ENCODE measurements at regions not wholly inside any gene's neighbourhood (a gene's known extent, or its start where the extent isn't known, plus 50 kb on each side); places are given as distances from the start of the nearest gene placed in this dataset.

DNA sequence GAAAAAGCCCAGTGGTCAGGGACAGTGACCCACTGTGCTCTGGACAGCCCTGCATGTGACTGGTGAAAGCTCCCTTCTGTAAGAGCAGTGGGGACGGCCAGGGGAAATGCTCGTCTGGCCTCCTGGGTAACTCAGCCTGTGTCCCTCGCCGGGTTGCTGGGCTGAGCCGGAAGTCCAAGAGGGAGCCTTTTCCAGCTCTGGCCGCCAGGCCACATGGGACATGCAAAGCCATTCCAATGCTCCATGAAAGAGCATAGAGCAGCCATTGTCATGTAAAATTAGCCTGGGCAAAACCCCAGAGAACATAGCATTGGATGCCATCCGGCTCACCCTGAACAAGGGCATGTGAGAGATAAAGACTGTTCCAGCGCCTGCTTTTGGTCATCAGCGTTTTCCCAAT is 64.9 kb upstream of the ADRB1 start:
- no peak overlapping the region for H2AFZ ChIP-seq (ENCODE audit: low read depth, low read length)
- intact Hi-C loops (cut with micrococcal nuclease) (no loop called here), dilution Hi-C loops (cut with MboI; ENCODE audit: extremely low pct_ligation_motif_present, low sequenced_read_pairs) (no loop called here)
- H4K20me1 ChIP-seq (replicated peaks; ENCODE audit: control insufficient read depth, extremely low read depth, insufficient read depth, low read length), result no peaks in the 10 kb centered on the region
- no peak overlapping the region for H3K27ac ChIP-seq (ENCODE audit: insufficient read depth, low read depth, low read length)
- no peak for TF ChIP-seq POLR2A (IDR thresholded peaks at IDR 0.05; ENCODE audit: low read depth, low read length)
- CTCF ChIA-PET, result no interaction called here
- peaks cover 0 to under 1% of the 10 kb centered on the region in 2 experiments for H3K27me3 ChIP-seq (ENCODE audit: control insufficient read depth in 2 of 2, insufficient read depth in 2 of 2, low read length in 2 of 2)
- no peak for FAIRE-seq
- no peak overlapping the region for H3K4me2 ChIP-seq (ENCODE audit: insufficient read depth, low read length)
- POLR2A ChIA-PET, result no interaction called here
- H3K4me1 ChIP-seq (ENCODE audit: control insufficient read depth, extremely low read depth, insufficient read depth, low read length), result no peaks in the 10 kb centered on the region
- no peak overlapping the region for H3K4me3 ChIP-seq (replicated peaks in 1 of 3; ENCODE audit: insufficient read depth in 1 of 3, low read depth in 1 of 3, low read length in 3 of 3)
- H3K9me3 ChIP-seq (replicated peaks; ENCODE audit: control insufficient read depth, insufficient read depth, low read length), result no peaks in the 10 kb centered on the region
- no peaks in the 10 kb centered on the region for H3K36me3 ChIP-seq (ENCODE audit: control insufficient read depth in 2 of 2, extremely low read depth in 1 of 2, insufficient read depth in 2 of 2, low read length in 2 of 2)
- H3K9ac ChIP-seq (replicated peaks; ENCODE audit: extremely low read depth, insufficient read depth, low read length), result no peak overlapping the region
- no peaks in the 10 kb centered on the region for H3K9me1 ChIP-seq (replicated peaks; ENCODE audit: control insufficient read depth, extremely low read depth, insufficient read depth, low read length)
- DNase-seq (ENCODE audit: low read depth, low spot score), result no peak
- H3K79me2 ChIP-seq (ENCODE audit: control insufficient read depth, insufficient read depth, low read length), result no peaks in the 10 kb centered on the region
- BruUV-seq (replicated peaks), result no TSS peak

DNA sequence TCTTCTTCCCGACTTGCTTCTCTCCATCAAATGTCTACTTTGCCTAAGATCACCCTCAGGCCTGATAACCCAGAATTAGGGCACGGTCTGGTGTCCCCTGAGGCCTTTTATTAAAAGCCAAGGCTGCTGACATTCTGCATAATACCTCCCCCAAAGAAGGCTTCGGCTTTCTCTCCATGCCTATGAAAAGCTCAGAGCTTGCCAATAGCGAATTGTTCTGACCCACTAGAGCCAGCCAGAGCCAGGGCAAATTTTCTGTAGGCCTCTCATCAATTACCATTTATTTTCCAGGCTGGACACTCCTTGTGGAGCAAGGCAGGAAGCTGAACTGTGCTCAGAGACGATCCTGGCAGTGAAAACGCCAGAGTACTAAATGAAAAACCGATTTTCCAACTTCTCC is 64.3 kb upstream of the ADRB1 start:
- no TSS peak for BruUV-seq (replicated peaks)
- Histone ChIP-seq H3K9ac (replicated peaks; ENCODE audit: extremely low read depth, insufficient read depth, low read length) (no peak overlapping the region), H3K4me2 (ENCODE audit: insufficient read depth, low read length) (no peak overlapping the region), H4K20me1 (replicated peaks; ENCODE audit: control insufficient read depth, extremely low read depth, insufficient read depth, low read length) (no peaks in the 10 kb centered on the region), H3K27me3 (ENCODE audit: control insufficient read depth in 2 of 2, insufficient read depth in 2 of 2, low read length in 2 of 2) (no peaks in the 10 kb centered on the region), H3K4me1 (ENCODE audit: control insufficient read depth, extremely low read depth, insufficient read depth, low read length) (no peaks in the 10 kb centered on the region), H3K9me1 (replicated peaks; ENCODE audit: control insufficient read depth, extremely low read depth, insufficient read depth, low read length) (no peaks in the 10 kb centered on the region), H3K9me3 (replicated peaks; ENCODE audit: control insufficient read depth, insufficient read depth, low read length) (no peaks in the 10 kb centered on the region), H3K4me3 (replicated peaks in 1 of 3; ENCODE audit: insufficient read depth in 1 of 3, low read depth in 1 of 3, low read length in 3 of 3) (no peak overlapping the region), H3K36me3 (ENCODE audit: control insufficient read depth in 2 of 2, extremely low read depth in 1 of 2, insufficient read depth in 2 of 2, low read length in 2 of 2) (no peaks in the 10 kb centered on the region), H2AFZ (ENCODE audit: low read depth, low read length) (no peak overlapping the region), H3K79me2 (ENCODE audit: control insufficient read depth, insufficient read depth, low read length) (no peaks in the 10 kb centered on the region), H3K27ac (ENCODE audit: insufficient read depth, low read depth, low read length) (no peak overlapping the region)
- DNase-seq (ENCODE audit: low read depth, low spot score) (no peak), FAIRE-seq (no peak)
- CTCF ChIA-PET, result no interaction called here
- POLR2A ChIA-PET, result no interaction called here
- intact Hi-C loops (cut with micrococcal nuclease) (no loop called here), dilution Hi-C loops (cut with MboI; ENCODE audit: extremely low pct_ligation_motif_present, low sequenced_read_pairs) (no loop called here)
- no peak for TF ChIP-seq FOS (IDR thresholded peaks at IDR 0.05; ENCODE audit: borderline replicate concordance, insufficient read depth, low read length)
- TF ChIP-seq MYC (IDR thresholded peaks at IDR 0.05; ENCODE audit: low read depth, low read length), result no peak
- TF ChIP-seq, protein P1, sequence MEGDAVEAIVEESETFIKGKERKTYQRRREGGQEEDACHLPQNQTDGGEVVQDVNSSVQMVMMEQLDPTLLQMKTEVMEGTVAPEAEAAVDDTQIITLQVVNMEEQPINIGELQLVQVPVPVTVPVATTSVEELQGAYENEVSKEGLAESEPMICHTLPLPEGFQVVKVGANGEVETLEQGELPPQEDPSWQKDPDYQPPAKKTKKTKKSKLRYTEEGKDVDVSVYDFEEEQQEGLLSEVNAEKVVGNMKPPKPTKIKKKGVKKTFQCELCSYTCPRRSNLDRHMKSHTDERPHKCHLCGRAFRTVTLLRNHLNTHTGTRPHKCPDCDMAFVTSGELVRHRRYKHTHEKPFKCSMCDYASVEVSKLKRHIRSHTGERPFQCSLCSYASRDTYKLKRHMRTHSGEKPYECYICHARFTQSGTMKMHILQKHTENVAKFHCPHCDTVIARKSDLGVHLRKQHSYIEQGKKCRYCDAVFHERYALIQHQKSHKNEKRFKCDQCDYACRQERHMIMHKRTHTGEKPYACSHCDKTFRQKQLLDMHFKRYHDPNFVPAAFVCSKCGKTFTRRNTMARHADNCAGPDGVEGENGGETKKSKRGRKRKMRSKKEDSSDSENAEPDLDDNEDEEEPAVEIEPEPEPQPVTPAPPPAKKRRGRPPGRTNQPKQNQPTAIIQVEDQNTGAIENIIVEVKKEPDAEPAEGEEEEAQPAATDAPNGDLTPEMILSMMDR (IDR thresholded peaks at IDR 0.05; ENCODE audit: extremely low read depth in 1 of 2, insufficient read depth in 1 of 2, low read depth in 1 of 2, low read length in 2 of 2), result no peak
- no peak for TF ChIP-seq POLR2AphosphoS5 (IDR thresholded peaks at IDR 0.05; ENCODE audit: insufficient read depth, low read depth, low read length)
- no peak for TF ChIP-seq POLR2A (IDR thresholded peaks at IDR 0.05; ENCODE audit: low read depth, low read length)
